GM10266 (cell line): ENCODE measurements at regions not wholly inside any gene's neighbourhood (a gene's known extent, or its start where the extent isn't known, plus 50 kb on each side); places are given as distances from the start of the nearest gene placed in this dataset.

Experiments
- DNase-seq: peaks from one replicate; pipeline ENCODE4 v3.0.0; 2012; ENCODE audit errors: extremely low spot score
- CTCF ChIP-seq: IDR thresholded peaks from 2 replicates; pipeline ENCODE4 v1.5.1; 2012; ENCODE audit warnings: mild to moderate bottlenecking, low read depth; ENCODE audit not compliant: control insufficient read depth, insufficient read depth; ENCODE audit errors: missing control alignments

- no peak for TF ChIP-seq CTCF
- no peak for DNase-seq
These were observed 281.9 kb upstream of the DPH6 start for GRCh38 chr15:35827911-35828310.

- no peak for DNase-seq
- no peak for TF ChIP-seq CTCF
These were observed 287.6 kb upstream of the DPH6 start for GRCh38 chr15:35833581-35833980.

DNA sequence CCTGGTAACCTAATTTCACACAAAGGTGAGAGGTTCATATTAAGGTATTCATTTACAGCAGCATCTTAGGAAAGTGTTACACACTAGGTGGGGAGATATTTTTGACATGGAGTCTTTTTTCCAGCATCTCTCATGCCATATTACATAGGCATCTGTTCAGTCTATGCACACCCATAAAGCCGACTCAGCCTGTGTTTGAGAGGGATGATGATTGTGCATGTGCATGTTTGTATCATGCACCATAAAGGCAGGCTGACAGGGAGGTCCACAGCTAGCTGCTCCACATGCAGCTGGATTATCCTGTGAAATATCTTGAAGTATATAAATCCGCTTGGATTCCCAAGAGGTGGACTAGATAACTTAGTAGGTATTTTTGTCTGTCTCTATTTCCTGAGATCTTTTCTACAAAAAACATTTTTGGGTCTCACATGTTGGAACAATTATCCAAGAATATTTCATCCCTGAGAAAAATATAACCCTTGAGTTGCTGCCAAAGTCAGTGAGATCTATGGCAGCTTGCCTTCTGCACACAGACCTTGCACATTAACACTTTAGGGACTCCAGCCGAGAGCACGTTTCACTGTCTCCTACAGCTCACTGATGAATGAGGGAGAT, 288.4 kb upstream of the DPH6 start:
- DNase-seq = no peak
- TF ChIP-seq CTCF = no peak

DNA sequence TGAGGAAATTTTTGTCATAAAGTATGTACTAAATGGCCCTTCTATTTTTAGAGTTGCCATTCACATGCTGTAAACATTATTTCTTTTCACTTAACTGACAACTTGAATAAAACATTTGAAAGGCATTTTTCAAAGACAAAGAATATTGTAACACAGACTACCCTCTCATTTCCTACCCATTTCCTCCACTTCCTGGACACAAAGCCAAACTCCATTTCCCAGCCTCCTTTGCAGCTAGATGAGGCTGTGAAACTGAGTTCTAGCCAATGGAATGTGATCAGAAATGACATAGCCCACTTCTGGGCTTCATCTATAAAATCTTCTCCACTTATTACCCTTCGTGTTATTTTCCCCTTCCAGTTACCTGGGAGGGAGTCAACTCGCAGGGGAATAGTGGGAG, 288.9 kb upstream of the DPH6 start:
- DNase-seq = no peak
- TF ChIP-seq CTCF = no peak

DNA sequence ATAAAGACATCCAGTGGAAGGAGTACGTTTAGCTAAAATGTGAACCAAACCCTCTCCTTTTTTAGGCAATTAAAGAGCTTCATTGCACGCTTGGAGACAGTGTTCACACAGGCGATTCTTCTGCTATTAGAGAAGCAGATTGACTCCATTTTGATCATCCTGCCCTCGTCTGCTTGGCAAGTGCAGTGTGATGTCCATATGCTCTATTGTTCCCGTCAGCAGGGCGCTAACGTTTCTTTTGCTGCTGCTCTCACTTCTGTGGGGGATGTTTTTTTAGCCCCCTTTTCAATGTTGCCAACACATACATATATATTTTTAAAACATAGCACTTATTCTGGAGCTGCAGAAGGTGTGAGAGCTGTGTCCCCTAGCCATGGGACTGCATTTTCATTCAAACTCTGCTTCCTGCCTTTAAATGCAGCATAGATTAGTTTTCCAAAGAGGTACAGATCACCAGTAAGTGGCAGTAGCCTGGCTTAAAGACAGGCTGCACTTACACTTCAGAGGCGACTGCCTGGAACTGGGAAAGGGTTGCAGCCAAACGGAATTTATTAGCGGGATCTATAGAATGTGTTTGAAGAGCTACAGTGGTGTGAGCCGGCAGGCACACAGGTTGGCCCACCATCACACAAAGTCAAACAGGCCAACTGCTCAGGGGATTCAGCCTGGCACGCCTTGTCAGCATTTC, 292.6 kb upstream of the DPH6 start:
- no peak for TF ChIP-seq CTCF
- no peak for DNase-seq

DNA sequence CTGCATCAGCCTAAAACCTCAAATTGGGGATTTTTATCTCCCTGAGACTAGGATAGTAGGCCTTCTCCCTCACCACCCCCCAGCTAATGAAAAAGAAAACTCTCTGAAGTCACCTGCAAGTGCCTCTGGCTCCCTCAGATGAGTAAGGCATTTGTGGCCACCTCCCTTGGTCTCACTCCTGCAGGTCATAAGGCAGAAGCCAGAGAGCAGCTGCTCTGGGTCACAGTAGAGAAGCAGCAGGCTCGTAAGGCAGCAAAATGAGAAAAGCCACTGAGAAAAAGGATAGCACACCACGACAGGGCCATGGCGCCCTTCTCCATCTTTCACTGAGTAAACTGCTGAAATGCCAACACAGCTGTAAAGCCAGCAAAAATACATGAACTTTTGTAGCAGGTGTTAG, 296.7 kb upstream of the DPH6 start:
- no peak for TF ChIP-seq CTCF

GRCh38 chr15:35843498-35843897, 297.5 kb upstream of the DPH6 start:
- no peak for DNase-seq
- TF ChIP-seq CTCF = no peak

More for the DNA sequence above, 296.7 kb upstream of the DPH6 start:
- DNase-seq = no peak
